RWPE1 (cell line): ENCODE measurements at regions not wholly inside any gene's neighbourhood (a gene's known extent, or its start where the extent isn't known, plus 50 kb on each side); places are given as distances from the start of the nearest gene placed in this dataset.

Experiments used
- CTCF ChIA-PET: fragments of 350-600 bp; sonication (Branson Sonifier 250); formaldehyde crosslinking; extraction: SDS; loops from one replicate; lab custom pipeline; 2021; lab: Yijun Ruan, JAX
- POLR2A ChIA-PET: fragments of 400-600 bp; formaldehyde crosslinking; extraction: SDS; loops from one replicate; lab custom pipeline; 2020; ENCODE audit warnings: antibody characterized with exemption; ENCODE audit not compliant: low non-redundant PET; lab: Yijun Ruan, JAX
- DNase-seq: peaks from one replicate; pipeline ENCODE4 v3.0.0; 2012; ENCODE audit warnings: low spot score
- H3K27ac ChIP-seq: fragments of 450-650 bp; 2 replicates; pipeline ENCODE4 v1.5.1; 2017
- CTCF ChIP-seq: fragments of 450-650 bp; conservative IDR thresholded peaks from 2 replicates; pipeline ENCODE4 v1.5.1; 2017; ENCODE audit warnings: low read depth, mild to moderate bottlenecking

- no peak overlapping the region for H3K27ac ChIP-seq
- POLR2A ChIA-PET: no interaction called here
- no peak for DNase-seq
- CTCF ChIA-PET: no interaction called here
- TF ChIP-seq CTCF: no peak
Observed at GRCh38 chr1:244350027-244350426, 101.7 kb downstream of the ADSS2 start.

GRCh38 chr1:244352156-244352830 lies 99.4 kb downstream of the ADSS2 start:
- CTCF ChIA-PET: interaction anchor here (0.6 kb wide), 1 partner anchor 14 kb away, joined by 3 read pairs; no protein-coding TSS in a partner anchor
- no peak for DNase-seq
- no peak for TF ChIP-seq CTCF
- POLR2A ChIA-PET: no interaction called here
- H3K27ac ChIP-seq: no peak overlapping the region

GRCh38 chr1:244353551-244354091 lies 98.1 kb downstream of the ADSS2 start:
- TF ChIP-seq CTCF: no peak
- ChIA-PET CTCF (no interaction called here), POLR2A (no interaction called here)
- H3K27ac ChIP-seq: peak overlapping the region; percentile 70
- DNase-seq: peak; percentile 94

- ChIA-PET POLR2A (no interaction called here), CTCF (no interaction called here)
- no peak for DNase-seq
- no peak overlapping the region for H3K27ac ChIP-seq
- TF ChIP-seq CTCF: no peak
Observed at GRCh38 chr1:244354810-244355278, 96.9 kb downstream of the ADSS2 start.

- POLR2A ChIA-PET: no interaction called here
- CTCF ChIA-PET: no interaction called here
- no peak for TF ChIP-seq CTCF
- DNase-seq: no peak
- no peak overlapping the region for H3K27ac ChIP-seq
Observed at GRCh38 chr1:244356376-244356775, 95.3 kb downstream of the ADSS2 start.
